ENCODE measurements at regions not wholly inside any gene's neighbourhood (a gene's known extent, or its start where the extent isn't known, plus 50 kb on each side); places are given as distances from the start of the nearest gene placed in this dataset.

DNA sequence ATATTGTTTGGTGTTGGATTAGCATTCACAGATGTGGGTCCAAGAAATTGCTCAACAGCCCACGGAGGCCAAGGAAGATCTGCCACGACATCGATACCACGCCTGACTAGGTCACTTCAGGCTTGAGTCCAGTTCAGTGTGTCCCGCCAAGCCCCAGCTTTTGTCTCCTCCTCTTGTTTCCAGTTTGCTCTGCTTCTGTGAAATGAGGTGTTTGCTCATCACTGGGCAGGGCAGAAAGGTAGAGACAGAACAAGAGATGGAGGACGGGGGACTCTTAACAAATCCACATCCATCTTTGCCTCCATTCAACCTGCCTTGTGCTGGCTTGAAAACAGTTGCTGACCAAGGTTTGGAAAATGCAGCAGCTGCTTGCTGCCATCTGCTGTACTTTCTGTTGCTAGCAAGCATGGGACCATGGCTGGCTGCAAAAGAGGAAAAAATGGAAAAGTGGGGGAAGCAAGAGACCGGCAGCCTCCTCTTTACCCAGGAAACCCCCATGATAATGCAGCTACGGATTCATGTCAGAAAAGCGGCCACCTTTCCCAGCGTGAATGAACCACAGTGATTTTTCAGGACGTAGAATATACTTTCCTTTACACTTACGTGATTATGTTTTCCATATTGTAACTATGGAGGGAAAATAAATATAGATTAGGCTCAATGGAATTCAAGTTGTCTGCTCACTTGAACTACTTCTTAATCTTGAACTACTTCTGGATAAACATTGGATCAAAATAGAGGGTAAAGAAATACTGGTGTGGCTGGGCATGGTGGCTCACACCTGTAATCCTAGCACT, 80.2 kb upstream of the GREM2 start:
- TF ChIP-seq, protein P1, sequence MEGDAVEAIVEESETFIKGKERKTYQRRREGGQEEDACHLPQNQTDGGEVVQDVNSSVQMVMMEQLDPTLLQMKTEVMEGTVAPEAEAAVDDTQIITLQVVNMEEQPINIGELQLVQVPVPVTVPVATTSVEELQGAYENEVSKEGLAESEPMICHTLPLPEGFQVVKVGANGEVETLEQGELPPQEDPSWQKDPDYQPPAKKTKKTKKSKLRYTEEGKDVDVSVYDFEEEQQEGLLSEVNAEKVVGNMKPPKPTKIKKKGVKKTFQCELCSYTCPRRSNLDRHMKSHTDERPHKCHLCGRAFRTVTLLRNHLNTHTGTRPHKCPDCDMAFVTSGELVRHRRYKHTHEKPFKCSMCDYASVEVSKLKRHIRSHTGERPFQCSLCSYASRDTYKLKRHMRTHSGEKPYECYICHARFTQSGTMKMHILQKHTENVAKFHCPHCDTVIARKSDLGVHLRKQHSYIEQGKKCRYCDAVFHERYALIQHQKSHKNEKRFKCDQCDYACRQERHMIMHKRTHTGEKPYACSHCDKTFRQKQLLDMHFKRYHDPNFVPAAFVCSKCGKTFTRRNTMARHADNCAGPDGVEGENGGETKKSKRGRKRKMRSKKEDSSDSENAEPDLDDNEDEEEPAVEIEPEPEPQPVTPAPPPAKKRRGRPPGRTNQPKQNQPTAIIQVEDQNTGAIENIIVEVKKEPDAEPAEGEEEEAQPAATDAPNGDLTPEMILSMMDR (conservative IDR thresholded peaks at IDR 0.05; ENCODE audit: low read depth, low read length): peak; percentile 46
- TF ChIP-seq EZH2 (IDR thresholded peaks at IDR 0.05; ENCODE audit: borderline replicate concordance, low read depth, low read length, poor library complexity, severe bottlenecking): no peak

Measured in A673 (cell line).